Right ventricle myocardium superior (tissue), 1 donor: ENCODE measurements at regions not wholly inside any gene's neighbourhood (a gene's known extent, or its start where the extent isn't known, plus 50 kb on each side); places are given as distances from the start of the nearest gene placed in this dataset.
"Not testable (repeated sequence)": the region's sequence is repeated elsewhere in the genome, so short reads cannot be mapped to it uniquely, and the experiment has no call there.

Experiments used
- ATAC-seq: fragments of 200-7000 bp; cut with Tn5 transposase; one replicate; pipeline ENCODE4 v1.9.1; 2020; ENCODE audit warnings: mild to moderate bottlenecking; ENCODE audit not compliant: poor library complexity
- DNase-seq: peaks from one replicate; pipeline ENCODE4 v3.0.0-alpha.2; 2020
- intact Hi-C: fragments of 100-400 bp; cut with DNase I; formaldehyde crosslinking; loops from one replicate; pipeline ENCODE4 v1.11.2; 2022
- donor health status: DM: no; HTN: yes; CAD: no; lungs with severe emphysema.

DNA sequence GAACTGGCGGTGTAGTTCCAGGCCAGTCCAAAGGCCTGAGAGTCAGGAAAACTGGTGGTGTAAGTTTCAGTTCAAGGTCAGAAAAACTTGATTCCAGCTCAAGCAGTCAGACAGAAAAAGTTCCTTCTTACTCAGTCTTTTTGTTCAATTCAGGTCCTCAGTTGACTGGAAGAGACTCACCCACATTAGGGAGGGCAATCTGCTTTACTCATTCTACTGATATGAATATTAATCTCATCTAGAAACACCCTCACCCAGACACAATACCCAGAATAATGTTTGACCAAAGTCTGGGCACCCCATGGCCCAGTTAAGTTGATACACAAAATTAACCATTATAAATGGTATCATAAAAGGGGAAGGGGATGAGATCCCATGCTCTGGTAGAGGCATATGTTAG is 50.1 kb upstream of the LTA4H start:
- DNase-seq (no peak), ATAC-seq (no peak)
- intact Hi-C loops: no loop called here

DNA sequence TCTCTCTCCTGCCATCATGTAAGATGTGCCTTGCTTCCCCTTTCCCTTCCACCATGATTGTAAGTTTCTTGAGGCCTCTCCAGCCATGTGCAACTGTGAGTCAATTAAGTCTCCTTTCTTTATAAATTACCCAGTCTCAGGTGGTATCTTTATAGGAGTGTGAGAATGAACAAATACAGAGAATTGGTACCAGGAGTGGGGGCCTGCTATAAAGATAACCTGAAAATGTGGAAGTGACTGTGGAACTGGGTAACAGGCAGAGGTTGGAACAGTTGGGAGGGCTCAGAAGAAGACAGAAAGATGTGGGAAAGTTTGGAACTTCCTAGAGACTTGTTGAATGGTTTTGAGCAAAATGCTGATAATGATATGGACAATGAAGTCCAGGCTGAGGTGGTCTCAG is 50.8 kb upstream of the LTA4H start:
- DNase-seq, ATAC-seq, intact Hi-C loops: not testable (repeated sequence)

DNA sequence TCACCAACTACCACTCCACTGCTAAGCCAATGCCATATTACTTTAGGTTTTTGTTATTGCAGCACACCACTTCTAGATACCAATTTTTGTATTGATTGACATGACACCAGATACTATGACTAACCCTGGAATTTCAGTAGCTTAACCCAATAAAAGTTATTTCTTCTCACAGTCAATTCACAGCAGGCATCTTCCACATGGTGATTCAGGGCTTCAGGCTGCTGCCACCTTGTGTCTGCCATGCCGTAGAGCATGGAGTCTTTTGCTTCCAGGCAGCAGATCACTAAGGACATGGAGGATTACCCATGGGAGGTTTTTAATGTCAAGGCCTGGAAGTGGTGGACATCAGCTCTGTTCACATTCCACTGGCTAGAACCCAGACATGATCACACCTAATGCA is 56.4 kb upstream of the LTA4H start:
- no peak for ATAC-seq
- intact Hi-C loops: no loop called here

DNA sequence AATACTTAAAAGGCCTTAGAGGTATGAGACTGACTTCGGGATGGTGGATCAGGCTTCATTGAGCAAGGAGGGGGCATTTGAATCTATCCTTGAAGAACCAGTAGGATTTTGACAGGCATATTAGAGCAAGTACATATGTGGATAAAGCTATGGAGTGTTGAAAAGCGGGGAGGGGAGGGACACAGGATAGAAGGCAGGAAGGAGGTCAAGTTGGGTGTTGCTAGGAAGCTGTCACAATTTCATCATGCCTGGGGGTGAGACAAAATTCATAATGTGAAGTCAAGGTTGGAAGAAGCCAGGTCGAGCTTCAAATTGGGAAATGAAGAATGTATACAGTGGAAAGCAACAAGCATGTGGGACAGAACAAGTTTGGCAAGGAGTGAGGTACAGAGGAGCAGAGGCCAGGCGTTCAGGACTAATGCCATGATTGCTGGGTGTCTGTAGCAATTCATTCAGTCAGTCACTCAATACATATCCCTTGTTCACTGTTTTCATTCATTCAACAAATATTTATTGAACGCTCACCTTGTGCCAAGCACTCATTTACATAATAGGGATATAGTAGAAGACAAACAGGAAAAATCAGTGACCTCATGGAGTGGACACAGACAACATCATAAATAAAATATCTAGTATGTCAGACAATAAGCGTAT is 58.3 kb upstream of the LTA4H start:
- no peak for ATAC-seq
- intact Hi-C loops: no loop called here
- DNase-seq: no peak

More for the DNA sequence above, 56.4 kb upstream of the LTA4H start:
- DNase-seq: no peak

GRCh38 chr12:96094201-96094600 is 58.8 kb upstream of the LTA4H start:
- DNase-seq (no peak), ATAC-seq (no peak)
- intact Hi-C loops: no loop called here

GRCh38 chr12:96098631-96099030 is 63.2 kb upstream of the LTA4H start:
- intact Hi-C loops: no loop called here
- ATAC-seq (no peak), DNase-seq (no peak)

DNA sequence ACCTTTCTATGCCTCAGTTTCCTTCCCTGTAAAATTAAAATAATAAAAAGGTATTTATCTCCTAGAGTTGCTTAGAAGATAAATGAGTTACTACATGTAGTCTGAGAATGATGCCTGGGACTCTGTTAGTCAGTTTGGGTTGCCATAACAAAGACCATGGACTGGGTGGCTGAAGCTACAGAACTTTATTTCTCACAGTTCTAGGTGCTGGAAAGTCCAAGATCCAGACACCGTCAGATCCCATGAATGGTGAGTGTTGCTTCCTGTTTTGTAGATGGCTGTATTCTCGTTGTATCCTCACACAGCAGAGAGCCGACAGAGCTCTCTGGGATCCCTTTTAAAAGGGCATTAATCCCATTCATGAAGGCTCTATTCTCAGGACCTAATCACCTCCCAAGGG is 64.0 kb upstream of the LTA4H start:
- ATAC-seq: no peak
- no peak for DNase-seq
- intact Hi-C loops: no loop called here

DNA sequence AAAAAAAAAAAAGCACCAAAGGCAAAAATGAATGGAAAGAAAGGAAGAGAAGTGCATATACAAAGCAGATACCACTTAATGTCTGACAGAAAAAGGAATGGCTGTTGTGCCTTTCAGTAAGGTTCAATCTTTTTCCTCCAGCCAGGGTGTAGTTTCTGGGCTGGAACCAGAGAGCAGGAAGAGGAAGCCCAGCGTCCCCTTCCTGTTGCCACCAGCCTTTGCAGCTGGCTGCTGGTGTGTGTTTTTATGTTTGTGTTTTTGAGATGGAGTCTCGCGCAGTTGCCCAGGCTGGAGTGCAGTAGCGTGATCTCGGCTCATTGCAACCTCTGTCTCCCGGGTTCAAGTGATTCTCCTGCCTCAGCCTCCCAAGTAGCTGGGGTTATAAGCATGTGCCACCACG is 64.6 kb upstream of the LTA4H start:
- intact Hi-C loops: no loop called here
- ATAC-seq (no peak), DNase-seq (no peak)

DNA sequence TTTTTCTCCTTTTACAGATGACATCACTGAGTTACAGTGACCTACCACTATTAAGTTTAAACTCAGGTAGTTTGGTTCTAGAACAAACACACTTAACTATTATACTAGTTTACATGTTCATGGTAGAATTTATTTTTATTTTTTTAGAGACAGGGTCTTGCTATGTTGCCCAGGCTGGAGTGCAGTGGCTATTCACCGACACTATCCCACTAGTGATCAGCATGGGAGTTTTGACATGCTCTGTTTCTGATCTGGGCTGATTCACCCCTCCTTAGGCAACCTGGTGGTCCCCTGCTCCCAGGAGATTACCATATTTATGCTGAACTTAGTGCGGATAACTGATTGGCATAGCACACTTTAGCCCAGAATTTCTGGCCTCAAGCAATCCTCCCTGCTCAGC is 66.4 kb upstream of the LTA4H start:
- intact Hi-C loops: no loop called here
- ATAC-seq: no peak

GRCh38 chr12:96103067-96103644 is 67.8 kb upstream of the LTA4H start:
- intact Hi-C loops: no loop called here
- DNase-seq: peak; percentile 52
- no peak for ATAC-seq

More for the DNA sequence above, 66.4 kb upstream of the LTA4H start:
- no peak for DNase-seq

DNA sequence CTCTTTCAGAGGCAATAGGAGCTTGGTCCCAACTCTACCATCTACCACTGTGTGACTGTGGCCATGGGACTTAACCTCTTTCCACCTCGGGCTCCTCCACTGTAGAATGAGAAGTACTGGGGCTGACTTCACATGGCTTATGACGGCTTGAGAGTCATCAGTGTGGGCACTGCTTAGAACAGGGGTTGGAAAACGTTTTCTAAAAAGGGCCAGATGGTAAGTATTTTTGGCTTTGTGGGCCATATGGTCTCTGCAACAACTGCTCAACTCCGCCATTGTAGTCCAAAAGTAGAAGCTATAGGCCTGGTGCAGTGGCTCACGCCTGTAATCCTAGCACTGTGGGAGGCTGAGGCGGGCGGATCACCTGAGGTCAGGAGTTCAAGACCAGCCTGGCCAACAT is 69.2 kb upstream of the LTA4H start:
- DNase-seq: no peak
- intact Hi-C loops: no loop called here
- no peak for ATAC-seq

DNA sequence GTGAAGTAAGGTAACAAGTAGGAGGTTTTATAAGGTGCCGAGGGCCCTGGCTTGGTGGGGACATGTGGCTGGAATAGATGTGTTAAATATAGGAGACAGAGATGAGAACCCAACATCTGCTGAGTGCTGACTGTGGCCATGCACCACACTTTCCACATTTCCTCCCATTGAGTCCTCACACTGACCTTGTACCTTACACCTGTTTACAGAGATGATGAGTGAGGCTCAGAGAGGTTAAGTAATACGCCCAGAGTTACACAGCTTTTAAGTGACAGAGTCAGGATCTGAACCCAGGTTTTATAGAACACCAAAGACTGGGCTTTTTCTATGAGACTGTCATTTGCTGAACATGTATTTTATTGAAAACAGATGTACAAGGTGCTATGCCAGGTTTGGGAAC is 70.8 kb upstream of the LTA4H start:
- intact Hi-C loops: no loop called here
- no peak for DNase-seq
- ATAC-seq: no peak

- intact Hi-C loops: no loop called here
- ATAC-seq (peak; percentile 29), DNase-seq (no peak)
These were observed 71.8 kb upstream of the LTA4H start for GRCh38 chr12:96107236-96107635.

DNA sequence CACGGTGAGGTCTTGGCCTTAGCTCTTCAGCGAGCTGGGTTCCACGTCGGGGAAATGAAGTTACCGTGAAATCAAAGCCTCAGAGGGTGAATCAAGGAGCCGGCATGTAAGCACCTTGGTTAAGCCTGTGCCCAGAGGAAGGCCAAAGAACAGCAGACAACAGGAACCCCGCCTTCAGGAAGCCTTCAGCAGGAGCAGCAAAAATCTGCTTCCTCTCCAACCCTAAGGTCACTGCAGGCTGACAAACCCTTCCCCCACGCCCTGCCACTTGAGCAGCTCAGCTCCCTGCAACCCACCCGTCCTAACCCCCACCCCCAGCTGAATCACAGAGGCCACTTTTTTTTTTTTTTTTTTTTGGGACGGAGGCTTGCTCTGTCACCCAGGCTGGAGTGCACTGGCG is 72.9 kb upstream of the LTA4H start:
- intact Hi-C loops: no loop called here
- peak; percentile 82 for ATAC-seq
- peak; percentile 66 for DNase-seq

DNA sequence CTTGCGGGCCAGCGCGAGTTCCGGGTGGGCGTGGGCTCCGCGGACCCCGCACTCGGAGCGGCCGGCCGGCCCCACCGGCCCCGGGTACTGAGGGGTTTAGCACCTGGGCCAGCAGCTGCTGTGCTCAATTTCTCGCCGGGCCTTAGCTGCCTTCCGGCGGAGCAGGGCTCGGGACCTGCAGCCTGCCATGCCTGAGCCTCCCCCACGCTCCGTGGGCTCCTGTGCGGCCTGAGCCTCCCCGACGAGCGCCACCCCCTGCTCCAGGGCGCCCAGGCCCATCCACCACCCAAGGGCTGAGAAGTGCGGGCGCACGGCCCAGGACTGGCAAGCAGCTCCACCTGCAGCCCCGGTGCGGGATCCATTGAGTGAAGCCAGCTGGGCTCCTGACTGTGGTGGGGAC is 73.6 kb upstream of the LTA4H start:
- intact Hi-C loops, ATAC-seq, DNase-seq: not testable (repeated sequence)

- no peak for ATAC-seq
- DNase-seq: no peak
- intact Hi-C loops: no loop called here
These were observed 77.3 kb upstream of the LTA4H start for GRCh38 chr12:96112733-96113132.

DNA sequence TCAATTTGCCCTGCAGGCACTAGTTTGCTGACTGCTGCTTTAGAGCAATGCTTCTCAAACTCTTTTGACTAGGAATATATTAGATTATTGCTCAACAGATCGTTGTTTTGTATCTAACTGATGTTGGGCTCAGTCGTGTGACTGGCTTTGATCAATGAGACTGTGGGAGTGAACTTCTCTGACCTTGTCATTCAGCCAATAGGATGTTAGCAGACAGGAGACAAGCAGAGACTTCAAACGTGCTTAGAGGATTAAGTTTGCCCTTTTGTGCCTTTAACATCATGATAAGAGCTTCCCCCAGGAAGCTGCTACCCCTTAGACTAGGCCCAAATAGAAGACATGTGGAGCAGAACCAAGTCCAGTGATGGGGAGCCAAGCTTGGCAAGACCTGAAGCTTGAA is 76.7 kb upstream of the ELK3 start:
- intact Hi-C loops: no loop called here
- DNase-seq: no peak
- no peak for ATAC-seq

GRCh38 chr12:96120359-96121100 is 73.6 kb upstream of the ELK3 start:
- ATAC-seq (peak; percentile 34), DNase-seq (no peak)
- intact Hi-C loops: no loop called here

DNA sequence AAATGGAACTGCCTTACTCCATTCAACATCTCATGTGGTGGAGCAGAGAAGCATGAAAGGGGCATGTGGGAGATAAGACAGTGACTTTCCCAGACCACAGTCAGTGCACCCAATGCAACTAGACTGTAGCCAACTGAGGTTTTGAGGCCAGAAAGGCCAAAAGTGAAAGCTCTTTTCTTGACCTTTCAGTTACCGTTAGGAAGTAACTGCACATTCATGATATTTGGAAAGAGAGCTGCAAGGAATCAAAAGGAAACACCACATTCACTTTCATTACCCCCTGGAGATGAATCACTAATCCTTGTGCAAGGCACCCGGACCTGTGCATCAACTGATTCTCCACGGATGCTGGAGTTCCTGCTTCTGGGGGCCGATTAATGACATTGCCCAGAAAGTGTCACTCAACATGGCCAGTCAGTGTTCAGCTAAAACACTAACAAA is 72.9 kb upstream of the ELK3 start:
- DNase-seq (no peak), ATAC-seq (no peak)
- intact Hi-C loops: no loop called here

- ATAC-seq: not testable (repeated sequence)
These were observed 65.9 kb upstream of the ELK3 start for GRCh38 chr12:96128292-96128691.

More at GRCh38 chr12:96128292-96128691, 65.9 kb upstream of the ELK3 start:
- intact Hi-C loops, DNase-seq: not testable (repeated sequence)
